ELR (cell line): ENCODE measurements at regions not wholly inside any gene's neighbourhood (a gene's known extent, or its start where the extent isn't known, plus 50 kb on each side); places are given as distances from the start of the nearest gene placed in this dataset.

Source experiments
- DNase-seq: peaks from one replicate; pipeline ENCODE4 v3.0.0-alpha.2; 2015; ENCODE audit warnings: low read depth

DNA sequence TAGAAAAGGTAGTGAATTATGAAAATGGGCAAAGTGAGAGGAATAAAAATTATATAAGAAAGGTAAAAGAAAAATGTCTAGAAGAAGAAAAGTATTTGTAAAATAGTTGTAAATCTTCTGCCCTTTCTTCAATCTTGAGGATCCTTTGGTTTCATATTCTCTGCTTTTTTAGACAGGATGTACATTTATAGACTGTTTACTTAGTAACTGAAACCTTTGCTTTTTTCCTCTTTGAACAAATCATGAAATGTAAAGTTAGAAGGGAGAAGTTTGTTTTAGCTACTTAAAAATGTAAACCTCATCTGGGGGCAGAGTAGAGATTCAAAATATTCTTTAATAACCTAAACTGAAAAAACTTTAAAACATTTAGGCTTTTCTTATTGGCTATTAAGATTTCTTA lies 150.4 kb upstream of the ITGA4 start:
- no peak for DNase-seq

DNA sequence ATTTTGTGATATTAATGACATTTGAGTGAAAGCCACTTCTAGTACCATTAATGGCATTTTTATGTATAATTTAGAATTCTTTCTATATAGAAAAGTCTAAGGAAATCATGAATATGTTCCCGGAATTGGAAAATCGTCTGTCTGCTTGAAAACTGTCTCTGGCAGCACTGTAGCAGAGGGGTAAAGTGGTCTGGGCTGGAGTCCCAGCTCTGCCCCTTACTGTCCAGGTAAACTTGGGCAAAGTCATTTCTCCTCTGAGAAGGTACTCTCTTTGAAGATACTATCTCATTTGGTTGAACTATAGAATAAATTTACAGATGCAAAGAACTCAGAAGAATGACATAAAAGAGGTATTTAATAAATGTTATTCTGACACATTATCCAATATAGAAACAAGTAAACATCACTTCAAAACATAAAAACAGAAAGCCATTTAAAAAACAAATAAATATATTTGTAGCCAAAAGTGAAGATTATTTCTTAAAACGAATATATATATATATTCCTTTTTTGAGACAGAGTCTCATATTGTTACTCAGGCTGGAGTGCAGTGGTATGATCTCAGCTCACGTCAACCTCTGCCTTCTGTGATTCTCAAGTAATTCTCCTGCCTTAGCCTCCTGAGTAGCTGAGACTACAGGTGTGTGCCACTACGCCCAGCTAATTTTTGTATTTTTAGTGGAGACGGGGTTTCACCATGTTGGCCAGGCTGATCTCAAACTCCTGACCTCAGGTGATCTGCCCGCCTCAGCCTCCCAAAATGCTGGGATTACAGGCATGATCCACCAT lies 149.8 kb upstream of the ITGA4 start:
- DNase-seq = no peak

DNA sequence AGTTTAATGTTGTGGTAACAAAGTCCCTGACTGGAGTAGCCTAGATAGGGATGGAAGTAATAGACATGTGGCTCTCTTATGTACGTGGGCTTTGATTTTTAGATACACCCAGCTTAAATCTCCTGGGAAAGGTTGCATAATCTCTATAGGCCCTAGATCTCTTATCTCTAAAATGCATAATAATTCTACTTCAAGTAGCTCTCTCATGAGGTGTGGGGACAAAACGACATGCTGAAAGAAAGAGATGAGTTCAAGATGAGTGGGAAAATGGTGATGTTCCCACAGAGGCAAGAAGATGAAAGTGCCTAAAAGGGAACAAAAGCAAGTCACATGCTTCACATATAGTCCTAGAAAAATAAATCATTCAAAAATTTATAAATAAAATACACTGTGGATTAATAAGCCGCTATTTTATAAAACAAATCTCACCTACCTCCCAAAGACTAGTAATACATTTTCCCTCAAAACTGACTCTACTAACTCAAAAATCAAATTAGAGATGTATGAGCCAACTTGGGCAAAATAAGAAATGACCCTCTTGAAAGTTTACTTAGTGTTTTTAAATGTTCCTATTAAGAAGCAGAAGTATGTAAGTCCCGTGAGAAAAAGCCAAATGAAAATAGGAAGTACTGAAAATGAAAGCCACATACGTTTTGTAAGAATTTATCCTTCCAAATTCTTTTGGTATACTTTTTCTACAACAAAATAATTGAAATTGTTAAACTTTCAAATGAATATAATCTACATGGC lies 148.2 kb upstream of the ITGA4 start:
- DNase-seq = no peak

DNA sequence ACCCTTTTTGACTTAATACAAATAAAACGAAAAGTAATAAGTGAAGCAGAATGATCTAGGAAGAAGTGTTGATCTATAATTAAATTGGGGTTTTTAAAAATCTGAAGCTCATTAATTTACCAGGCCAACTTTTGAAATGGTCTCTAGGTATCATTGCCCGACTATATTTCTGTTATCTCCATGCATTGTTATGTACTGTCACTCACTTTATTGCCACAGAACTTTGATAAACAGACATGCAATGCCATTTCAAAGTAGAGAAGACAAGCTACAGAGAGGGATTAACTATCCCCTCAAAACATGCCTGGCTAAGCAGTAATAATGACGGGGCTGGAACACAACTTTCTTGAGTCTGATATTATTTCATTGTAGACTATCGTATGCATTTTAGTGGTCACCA lies 147.6 kb upstream of the ITGA4 start:
- no peak for DNase-seq

DNA sequence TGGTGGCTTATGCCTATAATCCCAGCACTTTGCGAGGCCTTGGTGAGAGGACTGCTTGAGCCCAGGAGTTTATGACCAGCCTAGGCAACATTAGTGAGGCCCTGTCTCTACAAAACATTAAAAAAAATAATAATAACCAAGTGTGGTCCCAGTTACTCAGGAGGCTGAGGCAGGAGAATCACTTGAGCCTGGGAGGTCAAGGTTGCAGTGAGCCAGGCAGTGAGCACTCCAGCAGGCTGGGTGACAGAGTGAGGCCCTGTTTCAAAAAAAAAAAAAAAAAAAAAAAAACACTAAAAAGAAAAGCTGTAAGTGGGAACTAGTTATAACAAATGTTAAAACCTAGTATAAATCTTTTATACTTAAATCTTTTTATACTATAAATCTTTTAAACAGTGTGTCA lies 146.2 kb upstream of the ITGA4 start:
- DNase-seq = no peak

DNA sequence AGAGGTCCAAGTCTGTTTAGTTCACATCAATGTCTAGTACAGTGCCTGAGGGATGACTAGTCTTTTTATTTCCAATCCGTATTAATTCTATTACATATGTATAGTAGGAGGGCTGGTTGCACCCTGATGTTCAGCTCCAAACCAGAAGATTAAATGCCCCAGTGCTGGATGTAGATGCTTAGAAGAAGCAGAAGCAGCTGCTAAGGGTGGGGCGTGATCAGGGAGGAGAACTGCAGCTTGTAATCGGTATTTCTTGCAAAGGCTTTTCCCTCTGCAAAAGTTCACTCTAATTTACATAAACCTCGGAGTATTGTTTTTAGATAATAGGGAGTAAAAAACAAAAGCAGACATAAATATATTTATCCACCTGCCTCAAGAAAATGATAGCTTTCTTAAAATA lies 145.3 kb upstream of the ITGA4 start:
- DNase-seq = no peak

DNA sequence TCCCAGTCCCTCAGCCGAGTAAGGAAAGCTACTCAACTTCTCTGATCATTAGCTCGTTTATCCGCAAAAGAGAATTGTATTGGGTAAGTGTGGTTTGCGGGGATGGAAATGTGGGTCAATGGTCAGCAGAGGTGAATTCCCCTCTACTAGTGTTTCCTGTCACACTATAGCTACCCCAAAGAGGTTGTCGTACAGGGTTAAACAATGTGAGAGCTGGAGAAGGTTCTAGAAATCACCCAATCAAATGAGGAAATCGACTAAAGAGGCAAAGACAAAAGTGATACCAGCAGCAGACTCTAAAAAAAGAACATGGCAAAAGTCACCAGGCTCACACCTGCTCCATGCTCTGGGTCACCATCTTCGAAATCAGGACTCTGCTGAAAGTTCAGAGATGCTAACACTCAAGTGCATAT lies 144.7 kb upstream of the ITGA4 start:
- no peak for DNase-seq

DNA sequence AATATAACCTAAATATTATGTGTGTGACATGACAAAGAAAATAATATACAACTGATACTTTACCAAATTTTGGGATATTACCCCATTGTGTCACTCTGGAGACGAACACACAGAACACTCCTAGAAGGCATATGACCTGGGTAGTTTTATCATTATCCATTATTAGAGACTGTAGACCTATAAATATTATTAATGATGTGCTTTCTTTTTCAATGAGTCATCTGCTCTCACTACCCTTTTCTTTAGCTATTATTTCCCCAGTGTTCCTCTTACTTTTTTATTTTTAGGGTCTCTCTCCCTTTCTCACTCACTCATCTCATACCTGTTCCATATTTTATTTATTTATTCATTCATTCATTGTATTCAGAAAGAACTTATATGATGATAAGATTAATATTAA lies 143.3 kb upstream of the ITGA4 start:
- DNase-seq = no peak

DNA sequence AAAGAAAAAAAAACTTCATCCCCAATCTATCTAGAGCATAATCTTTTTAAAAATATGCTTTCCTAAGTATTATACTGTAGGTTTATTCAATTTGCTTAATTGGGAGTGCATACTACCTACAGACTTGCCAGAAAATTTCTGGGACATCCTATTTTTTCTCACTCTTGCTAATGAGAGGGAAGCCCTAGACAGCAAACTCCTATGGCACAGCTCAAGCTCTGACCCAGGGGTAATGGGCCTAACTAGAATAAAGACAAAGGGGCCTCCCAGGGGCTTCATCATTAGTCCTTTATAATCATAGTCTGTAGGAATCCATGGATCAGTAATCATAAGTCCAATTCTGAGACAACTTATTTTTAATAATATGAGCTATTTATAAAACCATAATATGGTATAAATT lies 142.6 kb upstream of the ITGA4 start:
- DNase-seq = no peak

DNA sequence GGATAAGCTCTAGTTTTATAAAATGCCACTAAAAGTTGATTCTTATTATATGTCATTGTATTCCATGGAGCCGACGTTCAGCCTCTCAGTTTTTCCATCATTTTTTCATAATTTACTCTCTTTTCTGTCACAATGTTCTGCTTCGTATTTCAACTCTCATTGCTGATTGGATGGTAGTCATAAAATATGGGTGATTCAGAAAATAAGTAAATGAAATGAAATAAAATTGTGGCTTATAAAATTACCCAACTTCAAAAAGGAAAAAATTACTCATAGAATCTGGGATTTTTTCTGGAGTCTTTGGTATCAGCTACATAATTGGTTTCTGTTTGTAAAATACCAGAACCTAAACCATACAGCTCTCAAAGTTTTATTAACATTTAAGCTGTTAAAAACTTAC lies 139.7 kb upstream of the ITGA4 start:
- DNase-seq = no peak

DNA sequence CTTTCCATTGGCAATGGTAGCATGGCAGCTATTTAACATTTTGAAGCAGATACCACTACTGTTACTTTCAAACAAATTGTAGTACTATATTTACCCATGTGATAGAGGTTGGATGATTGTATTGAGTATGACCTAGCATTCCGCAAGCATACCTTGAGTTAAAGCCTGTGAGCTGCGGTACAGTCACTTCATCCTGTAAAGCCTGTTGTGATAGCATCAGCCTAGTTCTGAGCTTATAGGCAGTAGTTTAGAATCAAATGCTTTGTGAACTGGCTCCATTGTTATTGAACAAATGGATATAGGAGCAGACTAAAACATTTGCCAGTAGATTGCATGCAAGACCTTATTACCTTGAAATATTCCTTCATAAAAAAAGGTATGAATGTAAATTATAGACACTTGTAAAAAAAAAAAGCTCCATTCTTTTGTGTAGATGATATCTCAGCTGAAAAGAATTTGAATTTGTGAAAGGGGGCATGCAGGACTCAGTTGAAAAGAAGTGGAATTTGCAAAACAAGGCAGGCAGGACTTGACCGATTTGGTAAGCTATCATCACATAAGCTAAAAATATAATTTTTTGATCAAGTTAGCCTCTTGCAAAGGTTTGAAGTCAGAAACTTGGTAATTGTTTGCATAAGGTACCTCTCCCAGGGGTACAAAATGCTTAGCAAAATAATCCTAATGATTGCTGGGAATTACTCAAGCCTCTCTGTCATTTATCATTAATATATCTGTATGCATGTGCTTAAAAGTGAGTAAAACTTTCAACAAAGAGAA lies 138.5 kb upstream of the ITGA4 start:
- no peak for DNase-seq

DNA sequence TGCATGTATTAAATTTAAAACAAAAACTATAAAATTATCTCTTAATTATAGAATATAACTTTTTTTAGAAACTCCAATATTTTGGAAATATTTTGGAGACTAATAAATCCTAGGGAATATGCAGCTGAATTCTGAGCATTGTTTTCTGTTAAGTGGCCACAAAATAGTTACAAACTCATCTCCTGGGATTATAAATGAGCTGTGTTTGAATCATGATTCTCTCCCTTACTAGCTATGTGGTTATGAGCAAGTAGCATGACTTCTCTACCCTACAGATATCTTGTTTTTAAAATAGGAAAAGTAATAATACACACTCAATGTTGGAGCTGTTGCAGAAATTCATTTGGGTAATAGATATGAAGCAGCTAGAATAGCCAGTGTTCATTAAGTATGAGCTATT lies 137.9 kb upstream of the ITGA4 start:
- DNase-seq = no peak

DNA sequence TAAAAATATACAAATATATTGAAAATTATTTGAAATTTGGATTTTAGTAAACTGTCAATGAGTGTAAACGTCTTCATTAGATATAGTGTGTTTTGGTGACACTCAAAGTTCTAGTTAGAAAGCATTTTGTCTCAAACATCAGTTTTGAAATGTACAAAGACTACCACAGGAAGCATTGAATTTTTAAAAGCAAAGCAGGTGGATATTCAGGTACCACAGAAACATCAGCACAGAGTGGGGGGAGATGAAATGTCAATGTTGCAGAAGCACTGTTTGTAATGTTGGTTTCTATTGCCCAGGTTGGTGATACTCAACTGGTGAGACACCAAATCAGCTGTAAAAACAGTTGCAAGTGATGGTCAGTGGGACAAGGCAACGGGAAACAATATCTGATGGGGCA lies 136.5 kb upstream of the ITGA4 start:
- no peak for DNase-seq

DNA sequence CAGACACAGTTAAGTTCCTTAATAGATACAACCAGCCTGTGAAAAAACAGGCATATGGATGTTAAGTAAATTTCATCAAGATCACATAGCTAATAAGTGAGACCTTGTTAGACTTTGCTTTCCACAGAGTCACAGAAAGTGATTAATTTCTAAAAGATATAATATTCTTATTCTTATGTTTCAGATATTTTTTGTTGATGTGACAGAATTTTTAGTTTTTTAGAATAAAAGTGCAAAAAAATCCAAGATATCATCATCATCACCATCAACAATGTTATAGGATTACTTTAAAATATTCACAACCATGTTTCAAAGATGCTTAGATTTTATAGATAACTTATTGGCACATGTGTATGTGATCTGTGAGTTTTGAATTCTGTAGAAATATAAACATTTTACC lies 132.3 kb upstream of the ITGA4 start:
- no peak for DNase-seq

DNA sequence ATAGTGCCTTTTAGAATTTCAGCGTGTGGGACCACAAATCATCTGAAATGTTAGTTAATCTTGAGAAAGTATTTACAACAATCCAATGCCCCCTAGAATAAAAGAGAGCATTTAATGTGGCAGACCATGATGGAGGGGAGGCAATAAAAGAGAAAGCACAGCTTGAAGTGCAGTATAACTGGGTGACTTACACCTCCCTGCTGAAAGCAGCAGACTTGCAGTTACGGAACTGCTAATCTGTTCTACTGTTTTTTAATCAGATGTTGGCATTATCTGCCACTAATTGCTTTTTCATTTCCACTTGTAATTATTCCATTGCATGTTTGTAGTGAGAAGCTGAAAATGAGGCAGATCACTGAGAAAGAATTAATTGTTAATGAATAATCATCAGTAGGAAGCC lies 130.5 kb upstream of the ITGA4 start:
- DNase-seq = no peak

DNA sequence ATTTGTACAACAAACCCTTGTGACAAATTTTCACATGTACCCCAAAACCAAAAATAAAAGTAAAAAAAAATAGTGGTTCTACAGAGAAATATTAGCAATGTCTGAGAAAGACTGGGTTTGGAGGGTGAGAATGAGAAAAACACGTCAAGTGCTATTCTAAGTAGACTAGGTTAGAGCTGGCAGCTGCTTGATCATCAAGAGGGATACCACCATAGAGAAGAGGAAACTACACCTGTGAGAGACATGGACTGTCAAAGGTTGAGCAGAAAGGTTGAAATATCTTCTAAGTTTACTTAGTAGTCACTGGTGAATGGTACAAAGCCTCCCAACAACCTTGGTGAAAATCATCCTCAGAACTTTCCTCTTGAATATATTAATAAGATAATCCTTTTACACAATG lies 126.9 kb upstream of the ITGA4 start:
- DNase-seq = no peak

DNA sequence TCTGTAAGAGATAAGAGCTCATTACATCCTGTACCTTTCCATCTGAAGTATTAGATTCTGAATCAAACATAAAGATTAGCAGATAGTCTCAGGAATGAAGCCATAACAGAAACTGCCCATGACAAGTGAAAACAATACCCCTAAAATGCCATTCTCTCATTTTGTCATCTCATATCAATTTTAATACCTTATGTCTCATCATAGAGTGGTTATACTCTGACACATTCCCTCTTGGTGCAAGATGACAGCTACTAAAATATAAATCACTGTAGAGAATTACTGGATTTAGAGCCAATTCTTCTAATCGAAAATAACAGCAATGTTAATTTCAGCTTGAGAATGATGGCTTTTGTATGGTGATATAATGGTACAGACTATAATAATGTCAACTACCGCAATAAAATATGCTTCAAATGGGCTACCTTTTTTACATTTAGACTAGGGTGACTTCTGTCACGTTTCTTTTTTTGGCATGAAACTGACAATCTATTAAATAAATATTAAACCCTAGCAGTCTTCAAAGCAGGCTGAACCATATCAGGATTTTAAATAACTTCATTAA lies 125.1 kb upstream of the ITGA4 start:
- no peak for DNase-seq

DNA sequence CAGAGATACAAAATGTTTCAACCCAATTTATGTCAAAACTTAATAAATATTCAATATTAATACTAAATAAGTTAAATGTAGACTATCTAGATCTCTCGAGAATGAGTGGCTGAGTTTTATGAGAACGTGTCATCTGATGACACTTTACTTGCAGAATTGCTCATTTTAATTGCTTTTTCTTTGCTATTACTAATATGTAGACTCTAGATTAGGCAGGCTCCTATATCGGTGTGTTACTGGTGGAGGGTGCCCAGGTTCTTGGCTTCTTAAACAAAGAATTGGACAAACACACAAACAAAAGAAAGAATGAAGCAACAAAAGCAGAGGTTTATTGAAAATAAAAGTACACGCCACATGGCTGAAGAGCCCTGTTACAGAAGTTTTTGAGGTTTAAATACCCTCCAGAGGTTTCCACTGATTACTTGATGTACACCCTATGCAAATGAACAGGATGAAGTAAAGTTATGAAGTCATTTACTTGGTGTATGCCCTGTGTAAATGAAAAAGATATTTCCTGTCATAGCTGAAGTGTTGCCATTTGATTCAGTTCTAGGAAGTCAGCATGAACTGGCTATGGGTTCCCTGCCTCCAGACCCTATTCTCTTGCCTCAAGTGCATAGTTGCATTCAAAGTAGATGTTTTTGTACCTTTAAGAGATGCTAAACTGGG lies 122.9 kb upstream of the ITGA4 start:
- DNase-seq = no peak

DNA sequence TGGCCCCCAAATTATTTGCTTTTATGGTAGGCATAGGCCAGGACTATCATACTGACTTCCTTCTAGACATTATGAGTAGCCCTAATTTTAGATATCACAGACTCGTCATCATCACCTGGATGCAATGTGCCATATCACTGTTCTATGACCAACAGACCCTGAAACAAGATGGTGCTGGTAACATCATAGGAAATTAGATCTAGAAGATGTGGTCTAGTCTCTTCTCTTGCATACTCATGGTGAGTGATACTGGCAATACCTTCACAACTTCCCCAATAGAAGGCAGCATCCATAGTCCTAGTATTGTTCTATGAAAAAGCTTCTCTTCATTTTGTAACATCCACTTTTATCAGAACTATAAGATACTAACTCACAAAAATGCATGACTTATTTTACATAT lies 116.3 kb upstream of the ITGA4 start:
- no peak for DNase-seq

DNA sequence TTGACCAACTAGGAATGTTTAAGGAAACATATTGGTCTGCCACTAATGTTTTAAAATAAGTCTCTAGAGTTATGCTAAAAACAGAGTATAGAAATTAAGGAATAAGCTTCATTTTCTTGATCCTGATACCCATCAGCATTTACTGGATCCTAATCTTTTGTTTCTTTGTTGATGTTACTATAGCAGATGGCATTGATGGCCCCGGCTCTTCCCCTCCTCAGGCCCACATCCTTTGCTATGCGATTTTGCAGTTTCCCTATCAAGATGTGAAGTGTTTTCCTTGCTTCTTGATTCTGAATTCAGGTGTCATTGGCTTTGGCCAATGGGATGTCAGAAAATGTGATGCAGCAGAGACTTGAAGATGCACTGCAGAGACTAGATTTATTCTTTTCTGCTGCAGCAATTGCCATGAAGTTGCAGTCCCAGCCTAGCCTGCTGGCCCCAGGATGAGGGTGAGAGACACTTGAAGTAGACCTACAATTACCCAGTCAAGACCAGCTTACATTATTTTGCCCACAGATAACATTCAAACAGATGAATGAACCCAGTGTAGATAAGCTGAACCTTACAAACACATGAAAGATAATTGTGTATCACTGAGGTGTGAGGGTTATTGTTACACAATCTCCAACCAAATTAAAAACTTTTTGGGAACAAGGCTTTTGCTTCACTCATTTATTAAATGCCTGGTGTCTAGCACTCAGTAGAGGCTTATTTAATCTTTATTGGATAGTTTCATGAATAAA lies 115.2 kb upstream of the ITGA4 start:
- no peak for DNase-seq

DNA sequence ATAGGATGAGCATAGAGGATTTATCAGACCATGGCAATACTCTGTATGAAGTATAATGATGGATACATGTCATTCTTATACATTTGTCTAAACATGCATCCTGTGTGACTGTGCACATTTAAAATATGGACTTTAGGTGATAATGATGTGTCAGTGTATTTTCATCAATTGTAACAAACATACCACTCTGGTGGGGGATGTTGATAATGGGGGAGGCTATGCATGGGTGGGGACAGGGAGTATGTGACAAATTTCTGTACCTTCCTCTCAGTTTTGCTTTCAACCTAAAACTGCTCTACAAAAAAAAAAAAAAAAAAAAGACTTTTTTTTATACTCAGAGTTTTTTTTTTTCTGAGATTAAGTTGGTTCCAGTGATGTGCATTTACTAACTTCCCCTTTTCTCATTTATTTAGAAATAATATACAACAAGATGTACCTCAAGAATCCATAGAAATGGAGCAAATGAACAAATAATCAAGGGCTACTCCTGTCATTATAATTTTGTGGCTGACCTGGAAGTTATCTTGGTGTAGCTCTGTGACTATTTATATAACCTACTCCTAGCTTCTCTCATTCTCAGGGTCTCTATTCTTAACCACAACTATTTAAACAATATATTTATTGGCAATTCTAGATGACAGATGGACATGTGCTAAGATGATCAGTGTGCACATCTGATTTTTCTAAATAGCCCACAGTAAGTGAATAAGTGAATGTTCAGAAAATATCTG lies 108.9 kb upstream of the ITGA4 start:
- DNase-seq = no peak
